Activated CD4-positive, alpha-beta memory T cell treated with anti-CD3 and anti-CD28 coated beads, Interleukin-2, amount 10 ng/mL, durations not matched to agents 7 days and 5 days (primary cell): ENCODE measurements at regions not wholly inside any gene's neighbourhood (a gene's known extent, or its start where the extent isn't known, plus 50 kb on each side); places are given as distances from the start of the nearest gene placed in this dataset.

ENCODE experiments used
- CTCF ChIA-PET: fragments of 350-600 bp; sonication (Branson Sonifier 250); formaldehyde crosslinking; loops from one replicate; lab custom pipeline; 2021; ENCODE audit warnings: antibody characterized with exemption, inconsistent platforms; lab: Charles Lee
- POLR2A ChIA-PET: fragments of 350-600 bp; sonication (Branson Sonifier 250); formaldehyde crosslinking; loops from one replicate; lab custom pipeline; 2021; ENCODE audit warnings: antibody characterized with exemption; lab: Charles Lee
- DNase-seq: peaks from one replicate; pipeline ENCODE4 v3.0.0-alpha.2; 2020
- H3K27ac Mint-ChIP-seq: one replicate; pipeline ENCODE4 v1.8.0; 2021; ENCODE audit warnings: mild to moderate bottlenecking, mixed read lengths
- H3K27me3 Mint-ChIP-seq: one replicate; pipeline ENCODE4 v1.8.0; 2021; ENCODE audit warnings: mixed read lengths
- H3K36me3 Mint-ChIP-seq: one replicate; pipeline ENCODE4 v1.8.0; 2021; ENCODE audit warnings: low read depth, mixed read lengths
- H3K4me1 Mint-ChIP-seq: one replicate; pipeline ENCODE4 v1.8.0; 2021; ENCODE audit warnings: mixed read lengths
- H3K4me3 Mint-ChIP-seq: one replicate; pipeline ENCODE4 v1.8.0; 2021; ENCODE audit warnings: mild to moderate bottlenecking, mixed read lengths
- H3K9me3 Mint-ChIP-seq: one replicate; pipeline ENCODE4 v1.8.0; 2021; ENCODE audit warnings: mixed read lengths

GRCh38 chr16:86378831-86379504, 131.4 kb upstream of the FOXF1 start:
- DNase-seq: no peak
- ChIA-PET CTCF (no interaction called here), POLR2A (no interaction called here)
- no peaks in the 10 kb centered on the region for H3K36me3 Mint-ChIP-seq
- no peaks in the 10 kb centered on the region for H3K9me3 Mint-ChIP-seq
- H3K4me3 Mint-ChIP-seq: no peak overlapping the region
- H3K4me1 Mint-ChIP-seq: no peaks in the 10 kb centered on the region
- H3K27me3 Mint-ChIP-seq: no peaks in the 10 kb centered on the region
- no peak overlapping the region for H3K27ac Mint-ChIP-seq

- no peak overlapping the region for H3K4me3 Mint-ChIP-seq
- ChIA-PET POLR2A (no interaction called here), CTCF (no interaction called here)
- H3K27ac Mint-ChIP-seq: no peak overlapping the region
- DNase-seq: no peak
- H3K36me3 Mint-ChIP-seq: no peaks in the 10 kb centered on the region
- H3K4me1 Mint-ChIP-seq: no peaks in the 10 kb centered on the region
- no peaks in the 10 kb centered on the region for H3K9me3 Mint-ChIP-seq
- H3K27me3 Mint-ChIP-seq: no peaks in the 10 kb centered on the region
Observed at GRCh38 chr16:86379505-86379846, 130.9 kb upstream of the FOXF1 start.

GRCh38 chr16:86380030-86380429, 130.3 kb upstream of the FOXF1 start:
- no peak for DNase-seq
- H3K27me3 Mint-ChIP-seq: no peaks in the 10 kb centered on the region
- POLR2A ChIA-PET: no interaction called here
- CTCF ChIA-PET: no interaction called here
- H3K27ac Mint-ChIP-seq: no peak overlapping the region
- no peak overlapping the region for H3K4me3 Mint-ChIP-seq
- no peaks in the 10 kb centered on the region for H3K9me3 Mint-ChIP-seq
- H3K36me3 Mint-ChIP-seq: no peaks in the 10 kb centered on the region
- no peaks in the 10 kb centered on the region for H3K4me1 Mint-ChIP-seq

GRCh38 chr16:86381491-86381890, 128.8 kb upstream of the FOXF1 start:
- DNase-seq: no peak
- H3K36me3 Mint-ChIP-seq: no peaks in the 10 kb centered on the region
- POLR2A ChIA-PET: no interaction called here
- H3K27me3 Mint-ChIP-seq: no peaks in the 10 kb centered on the region
- no peak overlapping the region for H3K4me3 Mint-ChIP-seq
- no peak overlapping the region for H3K27ac Mint-ChIP-seq
- H3K9me3 Mint-ChIP-seq: no peaks in the 10 kb centered on the region
- CTCF ChIA-PET: no interaction called here
- H3K4me1 Mint-ChIP-seq: no peaks in the 10 kb centered on the region

- ChIA-PET CTCF (no interaction called here), POLR2A (no interaction called here)
- no peaks in the 10 kb centered on the region for H3K4me1 Mint-ChIP-seq
- no peaks in the 10 kb centered on the region for H3K27me3 Mint-ChIP-seq
- H3K27ac Mint-ChIP-seq: no peak overlapping the region
- no peaks in the 10 kb centered on the region for H3K9me3 Mint-ChIP-seq
- no peaks in the 10 kb centered on the region for H3K36me3 Mint-ChIP-seq
- DNase-seq: no peak
- H3K4me3 Mint-ChIP-seq: no peak overlapping the region
Observed at GRCh38 chr16:86382067-86382773, 128.1 kb upstream of the FOXF1 start.

- Mint-ChIP-seq H3K9me3 (no peaks in the 10 kb centered on the region), H3K27me3 (no peaks in the 10 kb centered on the region), H3K4me1 (no peaks in the 10 kb centered on the region), H3K27ac (no peak overlapping the region), H3K36me3 (no peaks in the 10 kb centered on the region), H3K4me3 (no peak overlapping the region)
- POLR2A ChIA-PET: no interaction called here
- DNase-seq: no peak
- CTCF ChIA-PET: interaction anchor here (0.6 kb wide), 1 partner anchor 193 kb away, joined by 3 read pairs; no protein-coding TSS in a partner anchor
Observed at GRCh38 chr16:86382774-86383407, 127.4 kb upstream of the FOXF1 start.

GRCh38 chr16:86383488-86384262, 126.7 kb upstream of the FOXF1 start:
- ChIA-PET CTCF (interaction anchor here (0.6 kb wide), 1 partner anchor 193 kb away, joined by 3 read pairs; no protein-coding TSS in a partner anchor), POLR2A (no interaction called here)
- no peak for DNase-seq
- Mint-ChIP-seq H3K4me1 (no peaks in the 10 kb centered on the region), H3K27ac (no peak overlapping the region), H3K36me3 (no peaks in the 10 kb centered on the region), H3K27me3 (no peaks in the 10 kb centered on the region), H3K4me3 (no peak overlapping the region), H3K9me3 (no peaks in the 10 kb centered on the region)

GRCh38 chr16:86384263-86384649, 126.1 kb upstream of the FOXF1 start:
- Mint-ChIP-seq H3K36me3 (no peaks in the 10 kb centered on the region), H3K9me3 (no peaks in the 10 kb centered on the region), H3K27me3 (no peaks in the 10 kb centered on the region), H3K4me3 (no peak overlapping the region), H3K4me1 (no peaks in the 10 kb centered on the region), H3K27ac (no peak overlapping the region)
- ChIA-PET POLR2A (no interaction called here), CTCF (no interaction called here)
- no peak for DNase-seq

GRCh38 chr16:86384980-86385379, 125.3 kb upstream of the FOXF1 start:
- POLR2A ChIA-PET: no interaction called here
- Mint-ChIP-seq H3K27me3 (no peaks in the 10 kb centered on the region), H3K27ac (no peak overlapping the region), H3K4me3 (no peak overlapping the region), H3K9me3 (no peaks in the 10 kb centered on the region), H3K4me1 (no peaks in the 10 kb centered on the region), H3K36me3 (no peaks in the 10 kb centered on the region)
- DNase-seq: no peak
- CTCF ChIA-PET: no interaction called here

GRCh38 chr16:86387468-86388440, 122.6 kb upstream of the FOXF1 start:
- Mint-ChIP-seq H3K4me1 (no peaks in the 10 kb centered on the region), H3K4me3 (no peak overlapping the region), H3K36me3 (no peaks in the 10 kb centered on the region), H3K27me3 (no peaks in the 10 kb centered on the region), H3K9me3 (no peaks in the 10 kb centered on the region), H3K27ac (no peak overlapping the region)
- ChIA-PET CTCF (no interaction called here), POLR2A (no interaction called here)
- no peak for DNase-seq

- no peak overlapping the region for H3K27ac Mint-ChIP-seq
- POLR2A ChIA-PET: no interaction called here
- CTCF ChIA-PET: no interaction called here
Observed at GRCh38 chr16:86388976-86389375, 121.4 kb upstream of the FOXF1 start.

GRCh38 chr16:86389566-86390328, 120.6 kb upstream of the FOXF1 start:
- H3K36me3 Mint-ChIP-seq: no peaks in the 10 kb centered on the region
- POLR2A ChIA-PET: no interaction called here
- no peak overlapping the region for H3K27ac Mint-ChIP-seq
- CTCF ChIA-PET: no interaction called here
- H3K4me1 Mint-ChIP-seq: no peaks in the 10 kb centered on the region
- no peaks in the 10 kb centered on the region for H3K9me3 Mint-ChIP-seq
- no peaks in the 10 kb centered on the region for H3K27me3 Mint-ChIP-seq
- no peak for DNase-seq
- no peak overlapping the region for H3K4me3 Mint-ChIP-seq

More at GRCh38 chr16:86388976-86389375, 121.4 kb upstream of the FOXF1 start:
- Mint-ChIP-seq H3K4me1 (no peaks in the 10 kb centered on the region), H3K9me3 (no peaks in the 10 kb centered on the region), H3K27me3 (no peaks in the 10 kb centered on the region), H3K4me3 (no peak overlapping the region), H3K36me3 (no peaks in the 10 kb centered on the region)
- DNase-seq: no peak
